GM10248 (cell line): ENCODE measurements at regions not wholly inside any gene's neighbourhood (a gene's known extent, or its start where the extent isn't known, plus 50 kb on each side); places are given as distances from the start of the nearest gene placed in this dataset.

Experiments
- CTCF ChIA-PET: fragments of 300-600 bp; sonication (Branson Sonifier 250); formaldehyde crosslinking; extraction: SDS; loops from one replicate; lab custom pipeline; 2021; ENCODE audit warnings: antibody characterized with exemption; lab: Yijun Ruan, JAX
- POLR2A ChIA-PET: fragments of 350-650 bp; sonication (Branson Sonifier 250); formaldehyde crosslinking; extraction: SDS; loops from one replicate; lab custom pipeline; 2020; ENCODE audit warnings: antibody characterized with exemption; lab: Yijun Ruan, JAX
- DNase-seq: peaks from one replicate; pipeline ENCODE4 v3.0.0; 2012; ENCODE audit errors: extremely low spot score
- TF ChIP-seq, protein P1 (sequence below): IDR thresholded peaks from 2 replicates; pipeline ENCODE4 v1.5.1; 2012; ENCODE audit warnings: mild to moderate bottlenecking, low read depth; ENCODE audit errors: extremely low read depth, missing control alignments, control extremely low read depth

DNA sequence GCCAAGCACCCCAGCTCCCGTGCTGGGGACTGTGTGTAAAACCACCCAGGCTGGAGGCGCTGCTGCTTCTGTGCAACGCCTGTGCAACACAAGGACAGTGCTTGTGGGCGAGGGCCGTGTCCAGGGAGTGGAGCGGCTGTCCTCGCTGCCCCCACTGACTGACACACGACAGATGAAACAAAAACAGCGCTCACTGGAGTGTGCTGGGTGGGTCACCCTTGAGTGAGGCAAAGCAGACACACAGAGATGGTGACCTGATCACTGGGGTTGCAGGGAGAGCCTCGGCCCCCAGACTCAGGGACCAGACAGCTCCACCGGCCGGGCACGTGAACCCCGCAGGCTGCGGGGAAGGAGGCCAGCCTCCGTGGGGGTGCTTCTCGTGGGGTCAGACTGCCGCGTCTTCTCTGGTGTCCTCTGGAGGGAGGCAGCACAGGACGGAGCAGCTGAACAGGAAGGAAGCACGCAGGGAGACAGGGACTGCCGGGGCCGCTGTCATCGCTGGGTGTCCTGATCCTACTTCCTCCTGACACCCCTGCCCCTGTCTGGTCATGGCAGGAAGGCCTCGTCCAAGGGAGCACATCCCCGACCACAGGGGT lies 75.9 kb upstream of the CST7 start:
- peak; percentile 11 for DNase-seq
- ChIA-PET POLR2A (no interaction called here), CTCF (no interaction called here)
- TF ChIP-seq, protein P1, sequence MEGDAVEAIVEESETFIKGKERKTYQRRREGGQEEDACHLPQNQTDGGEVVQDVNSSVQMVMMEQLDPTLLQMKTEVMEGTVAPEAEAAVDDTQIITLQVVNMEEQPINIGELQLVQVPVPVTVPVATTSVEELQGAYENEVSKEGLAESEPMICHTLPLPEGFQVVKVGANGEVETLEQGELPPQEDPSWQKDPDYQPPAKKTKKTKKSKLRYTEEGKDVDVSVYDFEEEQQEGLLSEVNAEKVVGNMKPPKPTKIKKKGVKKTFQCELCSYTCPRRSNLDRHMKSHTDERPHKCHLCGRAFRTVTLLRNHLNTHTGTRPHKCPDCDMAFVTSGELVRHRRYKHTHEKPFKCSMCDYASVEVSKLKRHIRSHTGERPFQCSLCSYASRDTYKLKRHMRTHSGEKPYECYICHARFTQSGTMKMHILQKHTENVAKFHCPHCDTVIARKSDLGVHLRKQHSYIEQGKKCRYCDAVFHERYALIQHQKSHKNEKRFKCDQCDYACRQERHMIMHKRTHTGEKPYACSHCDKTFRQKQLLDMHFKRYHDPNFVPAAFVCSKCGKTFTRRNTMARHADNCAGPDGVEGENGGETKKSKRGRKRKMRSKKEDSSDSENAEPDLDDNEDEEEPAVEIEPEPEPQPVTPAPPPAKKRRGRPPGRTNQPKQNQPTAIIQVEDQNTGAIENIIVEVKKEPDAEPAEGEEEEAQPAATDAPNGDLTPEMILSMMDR, result no peak

DNA sequence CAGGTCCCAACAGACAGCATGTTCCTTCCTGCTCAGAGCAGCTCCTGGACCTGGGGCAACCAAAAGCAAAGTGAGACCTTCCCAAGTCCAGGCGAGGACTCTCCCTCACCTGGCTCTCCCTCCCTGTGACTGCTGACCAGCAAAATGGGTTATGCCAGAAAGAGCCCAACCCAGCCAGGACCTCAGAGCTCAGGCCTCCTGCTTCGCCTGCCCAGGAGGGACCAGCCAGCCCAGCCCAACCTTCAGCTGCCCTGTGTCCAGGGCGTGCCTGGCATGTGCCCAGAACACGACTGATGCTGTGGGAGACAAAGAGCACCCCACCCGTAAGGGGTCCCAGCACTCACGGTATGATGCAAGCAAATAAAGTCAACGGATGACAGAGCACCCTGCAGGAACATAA lies 74.0 kb upstream of the CST7 start:
- POLR2A ChIA-PET, result no interaction called here
- no peak for DNase-seq
- TF ChIP-seq, protein P1, result no peak
- CTCF ChIA-PET, result no interaction called here

DNA sequence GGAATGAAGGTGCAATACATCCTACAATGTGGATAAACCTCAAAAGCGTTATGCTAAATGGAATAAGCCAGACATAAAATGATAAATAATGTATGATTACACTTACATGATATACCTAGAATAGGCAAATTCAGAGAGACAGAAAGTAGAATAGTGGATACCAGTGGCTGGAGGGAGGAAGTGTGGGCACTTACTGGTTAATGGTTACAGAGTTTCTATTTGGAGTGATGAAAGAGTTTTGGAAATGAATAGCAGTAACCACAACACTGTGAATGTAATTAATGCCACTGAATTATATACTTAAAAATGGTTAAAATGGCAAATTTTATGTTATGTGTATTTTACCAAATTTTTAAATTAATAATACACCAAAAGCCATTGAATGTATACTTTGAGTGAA lies 71.4 kb upstream of the CST7 start:
- TF ChIP-seq, protein P1, result no peak
- CTCF ChIA-PET, result no interaction called here

DNA sequence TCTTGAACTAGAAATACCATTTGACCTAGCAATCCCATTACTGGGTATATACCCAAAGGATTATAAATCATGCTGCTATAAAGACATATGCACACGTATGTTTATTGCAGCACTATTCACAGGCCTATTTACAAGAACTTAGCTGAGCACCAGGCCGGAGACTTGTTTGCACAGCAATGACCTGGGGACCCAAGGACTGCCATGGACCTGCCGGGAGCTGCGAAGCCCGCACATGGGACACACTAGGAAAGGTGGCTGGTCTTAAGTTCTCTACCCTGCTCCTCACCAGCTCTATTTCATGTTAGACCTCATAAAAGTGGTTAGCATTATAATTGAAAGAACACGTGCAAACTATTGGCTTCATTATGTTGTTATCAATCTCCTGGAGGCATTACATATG lies 70.4 kb upstream of the CST7 start:
- no peak for DNase-seq
- TF ChIP-seq, protein P1, result no peak
- ChIA-PET CTCF (no interaction called here), POLR2A (no interaction called here)

More for the DNA sequence above, 71.4 kb upstream of the CST7 start:
- POLR2A ChIA-PET, result no interaction called here
- no peak for DNase-seq

DNA sequence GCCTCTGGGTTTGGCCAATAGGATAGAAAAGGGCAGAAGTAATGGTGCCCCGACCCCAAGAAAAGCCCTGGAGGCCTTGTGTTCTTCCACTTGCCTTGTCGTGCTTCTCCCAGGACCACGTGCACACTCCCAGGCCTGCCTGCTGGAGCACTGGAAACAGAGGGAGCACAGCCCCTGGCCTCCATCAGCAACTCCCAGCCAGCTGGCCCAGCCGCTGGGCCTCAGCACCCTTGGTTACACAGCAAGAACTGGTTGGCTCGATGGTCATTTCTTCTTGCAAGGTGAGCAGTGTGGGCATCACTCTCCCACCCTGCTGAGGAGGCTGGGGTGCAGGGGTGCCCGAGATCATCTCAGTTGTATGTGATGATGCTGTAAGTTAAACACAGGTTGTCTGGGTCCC lies 69.2 kb upstream of the CST7 start:
- TF ChIP-seq, protein P1, result no peak
- POLR2A ChIA-PET, result no interaction called here
- CTCF ChIA-PET, result interaction anchor here (0.8 kb wide), 1 partner anchor 10 kb away, joined by 3 read pairs; no protein-coding TSS in a partner anchor
- peak; percentile 9 for DNase-seq

DNA sequence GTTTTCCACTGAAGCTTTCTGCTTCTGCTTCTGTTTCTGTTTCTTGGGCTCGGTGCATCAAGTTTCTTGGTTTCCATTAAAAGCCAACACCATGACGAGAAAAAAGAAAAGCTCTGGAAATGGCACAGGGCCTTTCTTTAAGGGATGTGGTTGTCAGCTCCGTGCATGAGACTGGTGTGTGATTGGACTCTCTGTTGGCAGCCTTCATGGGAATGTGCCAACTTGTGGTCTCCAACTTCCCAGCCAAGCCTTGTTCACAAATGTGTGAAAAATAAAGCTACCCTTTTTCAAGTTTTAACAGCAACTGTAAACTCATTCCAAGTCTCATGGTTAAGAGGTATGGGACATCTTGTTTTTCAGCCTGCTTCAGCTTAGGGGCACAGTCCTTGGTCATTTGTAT lies 68.7 kb upstream of the CST7 start:
- POLR2A ChIA-PET, result no interaction called here
- CTCF ChIA-PET, result interaction anchor here (0.8 kb wide), 1 partner anchor 10 kb away, joined by 3 read pairs; no protein-coding TSS in a partner anchor
- DNase-seq, result no peak
- TF ChIP-seq, protein P1, result no peak
